HG03460 (cell line): ENCODE measurements at regions not wholly inside any gene's neighbourhood (a gene's known extent, or its start where the extent isn't known, plus 50 kb on each side); places are given as distances from the start of the nearest gene placed in this dataset.
"Not testable (repeated sequence)": the region's sequence is repeated elsewhere in the genome, so short reads cannot be mapped to it uniquely, and the experiment has no call there.

Source experiments
- ATAC-seq: cut with Tn5 transposase; IDR thresholded peaks from one replicate; pipeline ENCODE4 v1.9.1; 2021; ENCODE audit not compliant: unreplicated experiment

- no peak for ATAC-seq
Measured at GRCh38 chr5:17398866-17399835, 98.9 kb upstream of the TAF11L2 start.

GRCh38 chr5:17399931-17400330, 98.1 kb upstream of the TAF11L2 start:
- no peak for ATAC-seq

GRCh38 chr5:17400724-17401469, 97.1 kb upstream of the TAF11L2 start:
- ATAC-seq = no peak

- ATAC-seq = no peak
Measured at GRCh38 chr5:17401470-17402288, 96.4 kb upstream of the TAF11L2 start.

GRCh38 chr5:17402289-17403121, 95.5 kb upstream of the TAF11L2 start:
- no peak for ATAC-seq

- ATAC-seq = no peak
Measured at GRCh38 chr5:17403695-17404490, 94.1 kb upstream of the TAF11L2 start.

- no peak for ATAC-seq
Measured at GRCh38 chr5:17405976-17406375, 92.1 kb upstream of the TAF11L2 start.

- no peak for ATAC-seq
Measured at GRCh38 chr5:17406423-17406838, 91.6 kb upstream of the TAF11L2 start.

- ATAC-seq = no peak
Measured at GRCh38 chr5:17411436-17412402, 86.3 kb upstream of the TAF11L2 start.

GRCh38 chr5:17412760-17413671, 85.0 kb upstream of the TAF11L2 start:
- no peak for ATAC-seq

- no peak for ATAC-seq
Measured at GRCh38 chr5:17413691-17414090, 84.3 kb upstream of the TAF11L2 start.

GRCh38 chr5:17415321-17415758, 82.7 kb upstream of the TAF11L2 start:
- no peak for ATAC-seq

GRCh38 chr5:17416374-17416773, 81.7 kb upstream of the TAF11L2 start:
- not testable (repeated sequence) for ATAC-seq

- ATAC-seq = no peak
Measured at GRCh38 chr5:17424674-17425073, 73.4 kb upstream of the TAF11L2 start.

- no peak for ATAC-seq
Measured at GRCh38 chr5:17425385-17426070, 72.5 kb upstream of the TAF11L2 start.

GRCh38 chr5:17426104-17426749, 71.8 kb upstream of the TAF11L2 start:
- peak; percentile 81 for ATAC-seq
